GM21619 (cell line): ENCODE measurements at regions not wholly inside any gene's neighbourhood (a gene's known extent, or its start where the extent isn't known, plus 50 kb on each side); places are given as distances from the start of the nearest gene placed in this dataset.

Experiments used
- ATAC-seq: cut with Tn5 transposase; IDR thresholded peaks from one replicate; pipeline ENCODE4 v1.9.1; 2021; ENCODE audit not compliant: unreplicated experiment

DNA sequence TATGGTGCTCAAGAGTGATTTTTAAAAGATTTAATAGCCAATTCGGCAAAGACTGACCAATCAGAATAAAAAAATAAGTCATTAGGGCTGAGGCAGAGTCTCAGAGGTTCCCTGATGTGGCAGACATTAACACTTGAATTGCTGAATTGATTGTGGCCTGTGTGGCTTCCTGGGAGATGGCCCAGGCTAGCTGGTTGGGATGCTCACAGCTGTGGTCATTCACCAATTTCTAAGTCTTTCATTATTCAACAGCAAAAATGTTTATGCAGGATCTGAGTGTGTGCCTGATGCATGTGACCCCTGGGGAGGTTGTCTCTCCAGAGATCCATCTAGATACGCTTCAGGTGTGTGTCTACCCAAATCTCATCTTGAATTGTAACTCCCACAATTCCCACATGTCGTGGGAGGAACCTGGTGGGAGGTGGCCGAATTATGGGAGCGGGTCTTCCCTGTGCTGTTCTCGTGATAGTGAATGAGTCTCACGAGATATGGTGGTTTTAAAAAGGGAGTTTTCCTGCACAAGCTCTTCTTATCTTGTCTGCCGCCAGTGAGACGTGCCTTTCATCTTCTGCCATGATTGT, 632.6 kb upstream of the SEMA6A start:
- no peak for ATAC-seq

DNA sequence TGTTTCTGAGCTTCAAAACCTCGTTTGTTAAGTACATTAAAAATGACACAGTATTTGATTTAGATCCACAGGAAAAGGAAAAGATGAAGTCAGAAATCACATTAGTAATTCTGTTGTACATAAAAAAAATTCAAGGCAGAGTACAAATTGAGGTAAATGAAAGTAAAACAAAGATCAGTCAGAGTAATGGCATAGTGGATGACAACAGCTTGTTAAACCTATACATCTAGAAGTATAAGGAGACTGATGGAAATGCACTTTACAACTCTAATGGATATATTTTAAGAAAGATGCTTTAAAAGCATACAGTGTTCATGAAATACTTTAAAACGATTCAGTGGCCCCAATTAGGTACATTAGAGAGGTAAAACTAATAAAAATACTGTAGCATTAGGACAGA, 631.3 kb upstream of the SEMA6A start:
- ATAC-seq = no peak

DNA sequence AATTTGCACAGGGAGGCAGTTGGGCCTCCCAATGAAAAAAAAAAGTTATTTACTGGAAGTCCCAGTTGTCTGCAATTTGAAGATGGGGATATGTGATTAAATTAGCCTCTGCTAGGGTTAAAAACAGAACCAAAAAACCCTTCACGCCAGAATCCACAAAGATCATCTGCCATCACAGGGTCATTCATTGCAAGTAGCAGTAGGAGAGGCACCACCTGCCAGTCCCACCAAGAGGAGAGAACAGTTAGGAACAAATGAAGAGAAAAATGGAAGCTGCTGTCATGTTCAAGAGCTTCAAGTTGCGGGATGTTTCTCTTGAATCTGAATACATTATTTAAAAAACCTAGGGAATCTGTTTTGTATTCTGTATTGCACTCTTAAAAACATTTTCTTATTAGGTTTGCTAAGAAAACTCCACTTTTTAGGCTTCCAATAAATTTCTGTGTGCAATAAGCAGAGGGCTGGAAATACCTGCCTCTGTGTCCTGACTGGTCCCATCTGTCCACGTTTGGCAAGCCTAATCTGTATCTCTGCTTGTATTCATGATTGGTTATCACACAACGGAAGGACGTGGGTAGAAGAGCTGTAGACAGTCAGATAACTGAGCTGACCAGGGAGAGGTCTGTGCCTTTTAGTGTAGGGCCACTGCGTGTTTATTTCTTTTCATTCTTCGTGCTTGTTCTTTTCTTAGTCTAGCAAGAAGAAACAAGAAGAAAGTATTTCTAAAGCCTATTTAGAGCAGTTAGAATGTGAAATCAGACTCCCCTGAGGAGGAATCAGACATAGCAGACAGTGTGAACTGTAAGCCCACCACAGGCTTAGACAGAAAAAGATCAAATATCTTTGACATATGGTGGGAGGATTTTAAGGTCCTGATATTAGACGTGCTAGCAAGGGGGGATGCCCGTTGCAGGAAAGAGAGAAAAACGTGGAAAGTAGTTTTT, 630.6 kb upstream of the SEMA6A start:
- no peak for ATAC-seq

DNA sequence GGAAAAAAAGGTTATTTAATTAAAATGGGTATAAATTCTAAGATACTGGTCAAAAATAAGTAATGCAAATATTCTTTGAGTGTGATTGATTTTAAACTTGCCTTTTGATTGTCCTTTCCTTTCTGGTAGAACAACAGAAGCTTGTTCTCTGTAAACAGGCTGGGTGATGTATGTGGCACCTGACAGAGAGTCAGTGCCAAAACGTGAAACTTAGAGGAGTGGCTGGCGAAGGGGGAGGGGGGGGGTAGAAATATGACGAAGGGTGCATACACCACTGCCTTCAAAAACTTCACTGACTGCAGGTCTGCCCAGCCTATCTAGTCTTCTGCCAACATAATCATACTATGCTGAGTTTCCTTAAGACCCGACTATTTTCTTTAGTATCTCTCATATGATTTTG, 629.8 kb upstream of the SEMA6A start:
- no peak for ATAC-seq

DNA sequence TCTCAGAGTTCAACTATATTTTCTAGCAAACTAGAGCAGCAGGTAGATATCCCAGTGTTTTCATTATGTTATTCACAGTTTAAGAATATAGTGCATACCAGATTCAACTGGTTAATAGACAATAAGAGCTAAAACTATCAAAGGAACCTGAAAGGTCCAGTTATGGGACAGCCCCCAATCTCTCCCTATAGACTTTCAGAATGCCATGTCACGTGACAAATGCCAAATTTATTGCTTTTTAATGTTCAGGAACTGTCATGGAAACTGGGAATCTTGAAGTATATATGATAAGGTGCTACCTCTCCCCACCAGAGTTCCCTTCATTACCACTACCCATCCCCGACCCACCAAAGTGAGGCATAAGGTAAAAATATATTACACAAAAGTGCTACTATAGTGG, 629.0 kb upstream of the SEMA6A start:
- ATAC-seq = no peak

DNA sequence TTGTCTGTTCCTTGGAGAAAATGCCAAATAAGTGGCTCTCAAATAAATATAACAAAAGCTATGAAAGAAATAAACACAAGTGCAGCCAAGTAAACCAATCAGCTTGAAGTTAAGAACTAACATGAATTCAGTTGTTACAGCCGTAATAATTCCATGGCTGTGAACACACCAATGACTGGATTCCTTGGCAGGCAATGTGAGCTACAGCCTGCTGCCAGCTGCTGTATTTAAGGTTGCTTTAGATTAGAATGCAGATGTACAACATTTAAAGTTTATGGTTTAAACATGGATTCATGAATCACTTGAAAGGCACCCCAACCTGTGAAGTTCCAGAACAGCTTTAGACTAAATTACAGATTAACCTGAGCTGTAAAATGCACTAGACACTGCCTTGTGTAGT, 626.4 kb upstream of the SEMA6A start:
- no peak for ATAC-seq

DNA sequence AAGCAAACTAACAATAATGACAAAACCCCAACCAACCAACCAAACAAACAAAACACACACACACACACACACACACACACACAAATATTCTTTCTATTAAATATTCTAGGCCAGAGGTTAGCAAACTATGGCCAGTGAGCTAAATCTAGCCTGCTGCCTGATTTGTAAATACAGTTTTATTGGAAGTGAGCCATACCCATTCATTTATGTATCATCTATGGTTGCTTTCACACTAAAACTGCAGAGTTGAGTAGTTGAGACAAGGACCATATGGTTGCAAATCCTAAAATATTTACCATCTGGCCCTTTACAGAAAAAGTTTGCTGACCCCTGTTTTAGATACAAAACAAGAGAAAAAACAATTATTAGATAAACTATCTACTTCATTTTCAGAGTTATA, 620.5 kb upstream of the SEMA6A start:
- no peak for ATAC-seq

DNA sequence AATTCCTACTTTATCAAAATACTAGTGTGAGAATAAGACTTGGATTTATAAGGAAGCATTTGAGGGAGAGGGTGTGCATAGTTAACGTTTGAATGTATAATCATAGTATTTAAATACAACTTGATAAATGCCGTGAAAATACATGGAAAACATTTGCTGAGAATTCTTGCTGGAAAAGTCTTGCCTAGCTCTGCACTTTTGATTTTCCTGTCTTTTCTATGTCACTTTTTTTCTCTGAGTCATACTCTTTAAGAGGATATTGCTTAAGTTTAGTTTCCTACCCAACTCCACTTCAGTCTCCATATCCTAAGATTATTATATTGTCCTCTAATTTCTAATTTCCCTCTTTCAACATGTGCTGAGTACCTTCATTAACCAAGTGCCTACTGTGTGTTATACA, 616.6 kb upstream of the SEMA6A start:
- ATAC-seq = no peak

DNA sequence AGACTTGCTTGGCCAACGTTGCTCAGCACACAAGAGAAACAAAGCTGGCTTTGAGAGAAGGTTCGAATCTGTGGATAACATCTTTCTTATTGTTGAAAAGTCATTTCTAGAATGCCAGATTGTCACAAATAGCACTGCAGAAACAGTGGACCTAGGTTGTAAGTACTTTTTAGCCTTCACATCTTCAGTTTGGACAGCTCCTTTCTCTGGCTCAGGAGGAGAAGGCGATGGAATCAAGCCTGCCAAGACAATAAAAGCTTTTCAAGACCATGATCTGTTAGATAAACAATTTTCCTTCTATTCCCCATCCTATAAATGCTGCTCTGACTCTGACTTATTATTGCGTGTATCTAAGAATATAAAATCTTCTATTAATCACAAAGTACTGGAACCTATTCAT, 615.2 kb upstream of the SEMA6A start:
- ATAC-seq = no peak

DNA sequence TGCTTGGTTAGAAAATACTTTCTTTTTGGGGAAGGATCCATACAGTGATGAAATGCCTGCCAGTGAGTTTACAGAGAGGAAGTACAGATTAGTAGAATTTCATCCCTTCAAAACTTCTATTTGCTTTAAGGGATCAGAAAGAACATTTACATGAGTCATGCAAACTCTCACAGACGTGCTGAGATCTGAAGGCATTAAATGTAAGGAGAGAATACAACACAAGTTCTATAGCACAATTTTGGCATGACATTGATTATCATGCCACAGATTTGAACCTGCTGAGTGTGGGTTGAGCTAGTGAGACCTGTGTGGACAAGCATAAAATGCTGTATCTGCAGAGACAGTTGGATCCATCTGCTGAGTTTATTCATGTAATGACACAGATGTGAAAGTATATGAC, 613.6 kb upstream of the SEMA6A start:
- ATAC-seq = no peak

DNA sequence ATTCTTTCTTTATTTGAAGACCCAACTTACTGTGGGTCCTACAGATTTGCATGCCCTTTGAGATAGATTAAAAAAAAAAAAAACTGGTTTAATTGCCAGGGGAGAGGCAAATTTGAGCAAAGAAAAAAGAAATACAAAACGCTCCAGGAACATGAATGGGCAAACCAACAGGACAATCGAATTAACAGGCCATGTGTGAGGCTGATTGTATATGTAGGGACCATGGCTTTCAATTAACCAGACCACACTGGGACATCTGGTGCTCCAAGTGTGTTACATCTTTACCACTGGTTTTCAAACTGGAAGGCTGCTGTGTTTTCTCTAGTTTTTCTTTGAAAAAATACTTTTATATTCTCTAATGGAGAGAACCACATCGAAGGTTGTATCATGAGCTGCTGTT, 612.1 kb upstream of the SEMA6A start:
- ATAC-seq = no peak

DNA sequence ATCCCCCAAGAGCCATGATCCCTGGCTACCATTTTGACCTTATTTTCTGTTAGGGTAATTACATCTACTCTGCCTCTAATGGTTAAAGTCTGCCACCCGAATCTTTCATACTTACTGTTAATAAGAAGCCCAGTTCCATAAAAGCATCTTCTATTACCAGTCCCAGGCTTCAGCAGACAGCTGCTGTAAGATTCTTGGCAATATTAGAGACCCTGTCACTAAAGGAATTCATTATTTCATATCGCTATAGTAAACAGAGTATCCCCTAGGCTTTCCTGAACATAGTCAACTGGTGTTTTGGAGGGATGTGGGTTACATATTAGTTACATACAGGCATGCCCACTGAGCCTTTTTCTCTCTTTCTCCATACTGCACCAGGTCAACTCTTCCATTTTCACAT, 608.7 kb upstream of the SEMA6A start:
- ATAC-seq = no peak

DNA sequence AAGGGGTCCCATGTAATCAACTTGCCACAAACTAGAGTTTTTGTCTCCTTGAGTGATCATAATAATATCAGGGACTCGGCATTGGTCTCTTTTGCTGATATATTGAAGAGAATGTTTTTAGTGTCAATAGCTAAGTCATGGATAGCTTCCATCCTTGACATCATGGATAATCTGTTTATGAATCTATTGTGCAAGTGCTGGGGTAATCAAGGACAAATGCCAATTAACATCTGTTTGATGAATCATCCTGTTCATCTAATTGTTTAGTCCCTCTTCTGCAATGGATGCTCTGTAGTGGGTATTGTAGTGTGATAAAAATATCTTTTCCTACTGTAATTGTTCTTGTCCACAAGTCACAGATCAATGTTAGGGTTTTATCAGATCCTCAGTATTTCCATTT, 607.5 kb upstream of the SEMA6A start:
- ATAC-seq = no peak

DNA sequence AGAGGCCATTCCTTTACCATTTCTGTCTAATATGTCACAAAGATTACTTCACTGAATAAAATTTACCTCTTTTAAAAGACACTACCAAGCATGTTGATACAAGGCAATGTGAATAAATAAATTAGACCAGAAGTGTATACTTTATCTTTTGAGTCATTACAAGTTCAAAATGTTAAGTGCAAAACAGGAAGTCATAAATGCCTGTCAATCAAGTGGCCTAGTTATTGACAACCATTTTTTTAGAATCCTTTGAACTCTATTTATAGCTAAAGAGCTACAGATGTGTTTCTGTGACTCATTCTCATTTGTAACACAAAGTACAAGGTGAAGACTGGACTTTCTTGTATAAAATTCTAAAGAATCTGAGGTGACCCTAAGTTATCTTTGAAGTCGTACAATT, 602.7 kb upstream of the SEMA6A start:
- no peak for ATAC-seq

DNA sequence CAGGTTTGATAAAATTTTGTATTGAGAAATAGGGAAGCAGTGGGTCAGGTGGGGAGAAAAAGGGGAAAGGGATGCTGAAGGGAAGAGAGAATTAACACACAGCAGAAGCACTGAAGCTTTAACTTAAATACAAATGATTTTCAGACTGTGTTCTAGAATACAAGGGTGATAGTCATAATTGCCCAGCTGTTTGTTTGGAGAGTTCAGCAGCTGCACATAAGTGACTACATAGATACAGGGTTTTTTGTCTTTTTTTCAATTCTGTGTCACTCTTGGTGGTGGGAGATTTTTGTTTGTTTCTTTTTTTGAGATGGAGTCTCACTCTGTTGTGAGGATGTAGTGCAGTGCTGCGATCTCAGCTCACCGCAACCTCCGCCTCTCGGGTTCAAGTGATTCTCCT, 590.4 kb upstream of the SEMA6A start:
- no peak for ATAC-seq

DNA sequence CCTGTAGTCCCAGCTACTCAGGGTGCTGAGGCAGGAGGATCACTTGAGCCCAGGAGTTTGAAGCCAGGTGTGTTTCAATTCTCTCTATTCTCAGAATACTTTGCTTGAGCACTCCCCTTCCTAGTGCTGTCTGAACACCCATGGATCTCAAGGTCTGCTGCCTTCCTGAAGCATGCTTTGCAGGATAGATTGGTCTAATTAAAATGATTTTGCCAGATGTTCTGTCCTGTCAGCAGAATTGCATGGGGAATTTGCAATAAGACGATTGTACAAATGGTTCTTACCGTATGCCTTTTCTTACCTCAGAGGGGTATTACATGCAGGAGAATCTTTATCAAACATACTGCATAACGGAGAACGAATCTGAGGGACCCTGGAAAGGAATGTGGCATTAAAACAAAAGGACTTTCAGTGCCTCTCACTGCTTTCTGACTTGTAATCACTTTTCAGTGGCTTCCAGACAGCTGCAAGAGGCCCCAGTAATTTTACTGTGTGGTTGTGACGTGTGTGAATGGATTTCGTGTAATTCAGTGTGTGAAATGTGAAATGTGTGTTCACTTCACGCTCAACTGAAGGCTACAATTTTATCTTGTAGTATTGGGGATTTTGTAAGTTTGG, 587.2 kb upstream of the SEMA6A start:
- no peak for ATAC-seq

DNA sequence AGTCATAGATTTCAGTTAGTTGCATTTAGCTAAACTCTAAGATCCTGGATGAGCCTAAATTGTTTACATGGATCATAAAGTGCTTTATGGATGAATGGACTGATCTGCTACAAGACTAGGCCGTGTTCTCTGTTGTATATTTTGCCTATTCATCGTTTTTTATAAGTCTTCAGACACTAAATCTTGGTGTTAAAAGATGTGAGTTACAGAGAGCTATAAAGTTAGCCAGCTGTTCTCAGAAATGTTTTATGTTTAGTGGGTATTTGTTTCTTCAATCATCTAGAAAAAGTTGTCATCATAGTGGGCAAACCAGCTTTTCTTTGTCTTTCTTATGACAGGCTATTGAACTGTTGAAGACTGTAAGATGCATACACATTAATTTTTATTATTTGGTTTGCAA, 585.8 kb upstream of the SEMA6A start:
- ATAC-seq = no peak

DNA sequence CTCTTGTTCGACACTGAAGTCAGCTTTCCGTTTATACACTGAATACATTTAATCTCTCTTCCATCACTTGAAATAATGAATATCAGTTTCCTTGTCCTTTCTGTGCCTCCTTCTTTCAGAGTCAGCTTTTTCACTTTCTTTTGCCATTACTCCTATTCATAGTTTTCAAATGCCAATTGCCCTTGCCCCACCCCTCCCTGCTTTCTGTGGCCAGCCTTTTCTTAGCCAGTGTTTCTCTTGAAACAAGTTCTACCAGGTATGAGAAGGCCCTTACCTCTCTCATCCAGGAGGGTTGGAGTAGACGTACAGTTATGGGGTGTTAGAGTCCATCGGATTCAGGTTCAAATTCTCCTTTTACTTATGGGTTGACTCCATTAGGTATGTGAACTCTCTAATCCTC, 574.7 kb upstream of the SEMA6A start:
- no peak for ATAC-seq

DNA sequence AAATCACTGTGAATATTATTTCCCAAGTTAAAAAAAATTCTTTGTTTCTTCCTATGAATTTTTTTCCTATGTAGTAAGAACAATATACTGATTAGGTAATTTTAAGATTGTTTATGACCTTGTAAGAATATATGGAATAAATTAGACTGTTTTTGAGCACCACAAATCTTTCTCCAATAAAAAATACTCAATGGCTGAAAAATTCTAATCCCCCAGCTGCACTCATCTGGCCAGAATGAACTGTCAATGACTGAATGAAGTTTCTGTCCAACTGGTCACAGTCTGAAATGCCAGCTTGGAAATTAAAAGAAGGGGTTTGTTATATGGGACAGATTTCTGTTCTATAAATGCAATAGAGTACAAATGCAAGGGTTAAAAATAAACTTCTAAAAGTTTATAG, 569.5 kb upstream of the SEMA6A start:
- ATAC-seq = no peak

DNA sequence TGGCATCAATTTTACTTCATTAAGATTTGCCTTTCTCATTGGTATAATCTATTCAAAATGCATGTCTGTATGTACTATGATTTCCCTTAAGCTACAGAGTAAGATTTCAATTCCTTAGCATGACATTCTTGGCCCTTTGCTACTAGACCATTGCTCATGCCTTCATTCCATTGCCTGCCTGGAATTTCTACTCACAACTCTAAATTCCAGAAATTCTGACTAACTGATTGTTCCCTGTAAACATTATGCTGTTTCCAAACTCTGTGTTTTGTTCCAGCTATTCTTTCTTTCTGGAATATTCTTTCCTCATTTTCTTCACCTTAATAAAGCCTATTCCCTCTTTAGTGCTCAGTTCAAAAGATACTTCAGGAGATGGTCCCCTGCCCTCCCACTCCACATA, 568.8 kb upstream of the SEMA6A start:
- no peak for ATAC-seq

DNA sequence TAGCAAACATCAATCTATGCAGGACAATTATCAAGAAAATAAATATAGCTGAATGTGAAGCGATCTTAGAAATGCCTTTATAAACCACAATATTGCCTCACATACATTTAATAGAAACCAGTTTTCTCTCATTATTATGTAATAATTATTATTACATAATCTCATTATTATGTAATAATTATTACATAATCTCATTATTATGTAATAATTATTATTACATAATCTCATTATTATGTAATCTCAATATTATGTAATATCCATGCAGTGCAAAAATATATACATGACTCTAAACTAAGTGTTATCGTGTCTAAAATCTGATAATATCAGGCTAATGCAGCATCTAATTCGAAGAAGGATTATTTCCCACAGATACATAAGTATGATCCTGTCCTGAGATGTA, 563.9 kb upstream of the SEMA6A start:
- ATAC-seq = no peak

DNA sequence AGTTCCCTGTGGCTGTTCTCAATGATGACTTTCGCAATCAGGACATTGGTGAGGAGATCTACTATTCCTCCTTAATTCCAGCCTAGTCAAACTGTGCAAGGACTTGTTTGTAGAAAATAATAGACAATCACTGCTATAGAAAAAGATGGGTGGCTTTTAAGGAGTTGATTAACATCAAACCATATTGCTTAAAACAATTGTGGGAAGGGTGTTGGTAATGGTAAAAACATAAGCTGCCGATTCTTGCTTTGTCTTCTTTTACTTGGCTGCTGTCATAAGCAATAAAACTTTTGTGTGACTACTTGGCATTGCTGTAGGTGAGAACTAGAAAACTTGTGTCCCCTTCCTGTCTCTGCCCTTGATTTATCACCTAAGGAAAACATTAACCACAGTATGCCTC, 561.2 kb upstream of the SEMA6A start:
- no peak for ATAC-seq
